HK-2 (cell line): ENCODE measurements at regions not wholly inside any gene's neighbourhood (a gene's known extent, or its start where the extent isn't known, plus 50 kb on each side); places are given as distances from the start of the nearest gene placed in this dataset.
"Not testable (repeated sequence)": the region's sequence is repeated elsewhere in the genome, so short reads cannot be mapped to it uniquely, and the experiment has no call there.

ENCODE experiments used
- DNase-seq: peaks from one replicate; pipeline ENCODE4 v3.0.0-alpha.2; 2018; ENCODE audit not compliant: unreplicated experiment

- not testable (repeated sequence) for DNase-seq
Measured at GRCh38 chr2:131671841-131672470, 144.3 kb downstream of the CCDC74A start.

- peak; percentile 59 for DNase-seq
Measured at GRCh38 chr2:131672471-131673399, 145.0 kb downstream of the CCDC74A start.

- peak; percentile 84 for DNase-seq
Measured at GRCh38 chr2:131673400-131674173, 145.9 kb downstream of the CCDC74A start.

GRCh38 chr2:131674174-131674507 is 146.5 kb downstream of the CCDC74A start:
- DNase-seq = no peak

- DNase-seq = peak; percentile 58
Measured at GRCh38 chr2:131681611-131682121, 154.0 kb downstream of the CCDC74A start.

GRCh38 chr2:131682122-131682944 is 154.6 kb downstream of the CCDC74A start:
- peak; percentile 87 for DNase-seq

GRCh38 chr2:131682945-131683330 is 155.2 kb downstream of the CCDC74A start:
- DNase-seq = peak; percentile 30

GRCh38 chr2:131684631-131685316 is 157.1 kb downstream of the CCDC74A start:
- not testable (repeated sequence) for DNase-seq

GRCh38 chr2:131686164-131686893 is 158.6 kb downstream of the CCDC74A start:
- DNase-seq = not testable (repeated sequence)

GRCh38 chr2:131686894-131687238 is 159.2 kb downstream of the CCDC74A start:
- DNase-seq = not testable (repeated sequence)

GRCh38 chr2:131689066-131689465 is 161.4 kb downstream of the CCDC74A start:
- DNase-seq = not testable (repeated sequence)

- not testable (repeated sequence) for DNase-seq
Measured at GRCh38 chr2:131711268-131711667, 183.6 kb downstream of the CCDC74A start.

- not testable (repeated sequence) for DNase-seq
Measured at GRCh38 chr2:131717907-131718306, 190.2 kb downstream of the CCDC74A start.

- DNase-seq = not testable (repeated sequence)
Measured at GRCh38 chr2:131721163-131721562, 193.5 kb downstream of the CCDC74A start.

- DNase-seq = not testable (repeated sequence)
Measured at GRCh38 chr2:131722256-131722655, 194.6 kb downstream of the CCDC74A start.

GRCh38 chr2:131724019-131724418 is 196.3 kb downstream of the CCDC74A start:
- DNase-seq = no peak

GRCh38 chr2:131728451-131728850 is 200.8 kb downstream of the CCDC74A start:
- not testable (repeated sequence) for DNase-seq

- not testable (repeated sequence) for DNase-seq
Measured at GRCh38 chr2:131733530-131733929, 205.8 kb downstream of the CCDC74A start.

GRCh38 chr2:131736406-131736805 is 208.7 kb downstream of the CCDC74A start:
- not testable (repeated sequence) for DNase-seq

- not testable (repeated sequence) for DNase-seq
Measured at GRCh38 chr2:131738533-131738932, 210.8 kb downstream of the CCDC74A start.
